Testis (tissue), 2 donors: ENCODE measurements at regions not wholly inside any gene's neighbourhood (a gene's known extent, or its start where the extent isn't known, plus 50 kb on each side); places are given as distances from the start of the nearest gene placed in this dataset.

Experiments used
- POLR2A ChIP-seq: fragments of 450-650 bp; IDR thresholded peaks from one replicate; pipeline ENCODE4 v1.6.1; 2017; ENCODE audit warnings: antibody characterized with exemption, mild to moderate bottlenecking, moderate library complexity
- TF ChIP-seq, protein P1 (sequence below), 3 experiments: fragments of 450-650 bp in 2 of 3; fragments of 200-600 bp in 1 of 3; sonication (generic) in 1 of 3; IDR thresholded peaks; one replicate each; pipeline ENCODE4 v1.5.1; 2016 to 2019; ENCODE audit warnings: antibody characterized with exemption in 3 of 3, mild to moderate bottlenecking in 2 of 3, moderate library complexity in 1 of 3

- TF ChIP-seq POLR2A: no peak
- TF ChIP-seq, protein P1, sequence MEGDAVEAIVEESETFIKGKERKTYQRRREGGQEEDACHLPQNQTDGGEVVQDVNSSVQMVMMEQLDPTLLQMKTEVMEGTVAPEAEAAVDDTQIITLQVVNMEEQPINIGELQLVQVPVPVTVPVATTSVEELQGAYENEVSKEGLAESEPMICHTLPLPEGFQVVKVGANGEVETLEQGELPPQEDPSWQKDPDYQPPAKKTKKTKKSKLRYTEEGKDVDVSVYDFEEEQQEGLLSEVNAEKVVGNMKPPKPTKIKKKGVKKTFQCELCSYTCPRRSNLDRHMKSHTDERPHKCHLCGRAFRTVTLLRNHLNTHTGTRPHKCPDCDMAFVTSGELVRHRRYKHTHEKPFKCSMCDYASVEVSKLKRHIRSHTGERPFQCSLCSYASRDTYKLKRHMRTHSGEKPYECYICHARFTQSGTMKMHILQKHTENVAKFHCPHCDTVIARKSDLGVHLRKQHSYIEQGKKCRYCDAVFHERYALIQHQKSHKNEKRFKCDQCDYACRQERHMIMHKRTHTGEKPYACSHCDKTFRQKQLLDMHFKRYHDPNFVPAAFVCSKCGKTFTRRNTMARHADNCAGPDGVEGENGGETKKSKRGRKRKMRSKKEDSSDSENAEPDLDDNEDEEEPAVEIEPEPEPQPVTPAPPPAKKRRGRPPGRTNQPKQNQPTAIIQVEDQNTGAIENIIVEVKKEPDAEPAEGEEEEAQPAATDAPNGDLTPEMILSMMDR (IDR thresholded peaks at IDR 0.05): no peak
Measured at GRCh38 chr4:186813377-186814068, 89.9 kb upstream of the FAT1 start.
